T-helper 2 cell treated with Interferon-gamma antibody and Interleukin-4, amounts not matched to agents 5 μg/mL and 100 μg/mL, for 36 hours (primary cell): ENCODE measurements at regions not wholly inside any gene's neighbourhood (a gene's known extent, or its start where the extent isn't known, plus 50 kb on each side); places are given as distances from the start of the nearest gene placed in this dataset.
"Not testable (repeated sequence)": the region's sequence is repeated elsewhere in the genome, so short reads cannot be mapped to it uniquely, and the experiment has no call there.

Experiments used
- DNase-seq: peaks from one replicate; pipeline ENCODE4 v3.0.0; 2021; ENCODE audit warnings: low spot score
- H3K27ac Mint-ChIP-seq: one replicate; pipeline ENCODE4 v1.8.0; 2021; ENCODE audit warnings: mild to moderate bottlenecking, mixed read lengths
- H3K27me3 Mint-ChIP-seq: one replicate; pipeline ENCODE4 v1.8.0; 2021; ENCODE audit warnings: low read depth, mixed read lengths
- H3K36me3 Mint-ChIP-seq: one replicate; pipeline ENCODE4 v1.8.0; 2021; ENCODE audit warnings: low read depth, mixed read lengths
- H3K4me1 Mint-ChIP-seq: one replicate; pipeline ENCODE4 v1.8.0; 2021; ENCODE audit warnings: low read depth, mixed read lengths
- H3K4me3 Mint-ChIP-seq: one replicate; pipeline ENCODE4 v1.8.0; 2022; ENCODE audit warnings: mild to moderate bottlenecking, moderate library complexity, mixed read lengths
- H3K9me3 Mint-ChIP-seq: one replicate; pipeline ENCODE4 v1.8.0; 2021; ENCODE audit warnings: mixed read lengths

DNA sequence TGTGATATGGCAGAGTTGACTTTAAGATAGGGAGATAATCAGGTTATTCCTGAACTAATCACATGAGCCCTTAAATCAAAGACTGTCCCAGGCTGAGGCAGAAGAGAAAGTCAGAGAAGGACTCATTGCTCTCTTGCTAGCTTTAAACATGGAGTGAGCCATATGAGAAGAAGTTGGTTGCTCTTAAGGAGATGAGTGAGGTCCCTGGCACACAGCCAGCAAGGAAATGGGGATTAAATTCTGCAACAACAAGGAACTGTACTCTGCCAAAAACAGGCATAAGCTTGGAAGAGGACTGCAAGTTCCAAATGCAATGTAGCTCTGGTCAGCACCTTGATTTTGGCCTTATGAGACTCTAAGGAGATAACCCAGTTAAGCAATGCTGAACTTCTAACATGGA is 457.0 kb downstream of the PLOD2 start:
- Mint-ChIP-seq H3K4me1 (no peaks in the 10 kb centered on the region), H3K36me3 (no peaks in the 10 kb centered on the region), H3K27me3 (no peaks in the 10 kb centered on the region)

DNA sequence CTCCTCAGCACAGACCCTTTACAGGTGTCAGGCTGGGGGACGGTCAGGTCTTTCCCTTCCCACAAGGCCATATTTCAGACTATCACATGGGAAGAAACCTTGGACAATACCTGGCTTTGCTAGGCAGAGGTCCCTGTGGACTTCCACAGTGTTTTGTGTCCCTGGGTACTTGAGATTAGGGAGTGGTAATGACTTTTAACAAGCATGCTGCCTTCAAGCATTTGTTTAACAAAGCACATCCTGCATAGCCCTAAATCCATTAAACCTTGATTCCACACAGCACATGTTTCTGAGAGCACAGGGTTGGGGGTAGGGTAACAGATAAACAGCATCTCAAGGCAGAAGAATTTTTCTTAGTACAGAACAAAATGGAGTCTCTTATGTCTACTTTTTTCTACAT is 451.2 kb downstream of the PLOD2 start:
- not testable (repeated sequence) for H3K27me3 Mint-ChIP-seq, H3K9me3 Mint-ChIP-seq, H3K4me3 Mint-ChIP-seq, H3K27ac Mint-ChIP-seq, H3K36me3 Mint-ChIP-seq, DNase-seq, H3K4me1 Mint-ChIP-seq

More for the DNA sequence above, 457.0 kb downstream of the PLOD2 start:
- Mint-ChIP-seq H3K9me3 (no peaks in the 10 kb centered on the region), H3K4me3 (no peak overlapping the region), H3K27ac (no peak overlapping the region)
- DNase-seq = no peak

DNA sequence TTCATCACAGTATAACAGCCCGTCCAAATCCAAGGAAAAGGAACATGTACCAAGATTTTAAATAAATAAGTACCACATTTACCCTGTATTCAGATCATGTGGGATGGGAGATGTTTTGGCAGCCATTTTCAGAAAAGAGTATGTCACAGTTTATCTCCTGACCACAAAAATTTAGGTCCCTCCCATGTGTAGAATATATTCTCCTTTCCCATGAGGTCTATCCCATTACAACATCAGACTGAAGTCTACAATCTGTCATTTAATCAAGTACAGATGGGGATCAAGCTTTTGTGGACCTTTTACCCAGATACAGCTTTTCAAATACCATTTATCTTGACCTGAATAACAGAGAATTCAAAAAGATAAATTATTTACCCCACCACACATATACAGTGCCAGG is 444.5 kb downstream of the PLOD2 start:
- Mint-ChIP-seq H3K36me3 (no peaks in the 10 kb centered on the region), H3K4me1 (no peaks in the 10 kb centered on the region), H3K9me3 (no peaks in the 10 kb centered on the region), H3K4me3 (no peak overlapping the region), H3K27ac (no peak overlapping the region), H3K27me3 (no peaks in the 10 kb centered on the region)
- DNase-seq = no peak

DNA sequence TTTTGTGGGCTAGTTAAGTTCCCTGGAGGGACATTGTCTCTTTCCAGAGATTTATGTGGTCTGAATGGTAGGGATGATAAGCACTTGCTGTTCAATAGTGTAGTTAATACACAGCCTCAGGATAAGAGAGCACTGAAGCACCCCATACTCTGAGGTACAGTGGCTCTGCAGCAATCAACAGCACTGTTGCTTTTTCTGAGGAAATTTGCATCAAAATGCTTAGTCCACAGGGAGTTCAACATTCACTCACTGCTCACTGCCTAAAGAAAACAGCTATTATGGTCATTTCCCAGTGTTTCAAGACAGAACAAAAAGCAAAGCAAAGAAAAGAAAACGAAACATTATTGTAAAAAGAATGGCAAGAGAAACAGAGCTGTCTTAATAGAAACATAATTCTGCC is 441.9 kb downstream of the PLOD2 start:
- H3K9me3 Mint-ChIP-seq = no peaks in the 10 kb centered on the region
- DNase-seq = no peak
- no peaks in the 10 kb centered on the region for H3K27me3 Mint-ChIP-seq
- H3K4me3 Mint-ChIP-seq = no peak overlapping the region
- H3K36me3 Mint-ChIP-seq = no peaks in the 10 kb centered on the region
- H3K27ac Mint-ChIP-seq = no peak overlapping the region
- H3K4me1 Mint-ChIP-seq = no peaks in the 10 kb centered on the region

DNA sequence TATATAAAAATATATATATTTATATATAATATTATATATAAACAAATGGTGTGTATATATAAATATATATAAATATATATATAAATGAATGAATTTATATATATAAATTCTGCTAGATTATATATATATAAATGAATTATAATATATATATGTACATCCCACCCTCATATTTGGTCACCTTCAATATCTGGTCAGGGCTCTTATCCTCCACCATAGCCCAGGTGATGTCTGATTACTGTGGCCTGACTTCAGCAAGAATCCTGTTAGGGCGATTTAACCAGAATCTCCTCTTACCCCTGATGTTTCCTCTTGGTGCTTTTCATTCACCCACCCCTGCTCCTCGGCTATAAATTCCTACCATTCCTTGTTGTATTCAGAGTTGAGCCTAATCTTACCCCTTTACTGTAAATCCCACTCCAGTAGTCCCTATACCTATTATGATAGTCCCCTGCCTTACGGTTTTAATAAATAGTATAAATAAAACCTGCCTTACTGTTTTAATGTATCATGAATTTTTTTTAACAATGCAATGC is 439.6 kb downstream of the PLOD2 start:
- no peak overlapping the region for H3K27ac Mint-ChIP-seq
- no peaks in the 10 kb centered on the region for H3K9me3 Mint-ChIP-seq
- no peaks in the 10 kb centered on the region for H3K36me3 Mint-ChIP-seq

DNA sequence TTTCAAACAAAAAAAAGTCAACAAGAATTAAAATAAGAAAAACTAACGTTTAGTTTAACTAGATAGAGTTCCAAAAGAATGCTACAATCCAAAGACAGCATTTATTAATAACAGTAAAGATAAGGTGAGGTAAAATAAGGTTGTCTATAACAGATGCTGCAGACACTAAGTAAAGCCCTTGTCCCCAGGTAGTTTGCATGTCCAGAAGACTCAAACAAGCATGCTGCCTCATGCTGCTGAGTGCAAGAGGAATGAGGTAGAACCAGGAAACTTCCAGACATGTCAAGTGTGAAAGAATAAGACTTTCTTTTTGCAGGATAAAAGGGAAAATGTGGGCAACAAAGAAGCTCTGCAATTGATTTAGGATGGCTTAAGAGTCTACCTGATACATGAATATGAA is 439.2 kb downstream of the PLOD2 start:
- H3K27ac Mint-ChIP-seq = no peak overlapping the region
- H3K4me3 Mint-ChIP-seq = no peak overlapping the region
- H3K27me3 Mint-ChIP-seq = no peaks in the 10 kb centered on the region
- no peaks in the 10 kb centered on the region for H3K9me3 Mint-ChIP-seq
- DNase-seq = no peak
- H3K36me3 Mint-ChIP-seq = no peaks in the 10 kb centered on the region
- H3K4me1 Mint-ChIP-seq = no peaks in the 10 kb centered on the region

More for the DNA sequence above, 439.6 kb downstream of the PLOD2 start:
- H3K4me1 Mint-ChIP-seq = no peaks in the 10 kb centered on the region
- no peak overlapping the region for H3K4me3 Mint-ChIP-seq
- DNase-seq = no peak
- H3K27me3 Mint-ChIP-seq = no peaks in the 10 kb centered on the region

DNA sequence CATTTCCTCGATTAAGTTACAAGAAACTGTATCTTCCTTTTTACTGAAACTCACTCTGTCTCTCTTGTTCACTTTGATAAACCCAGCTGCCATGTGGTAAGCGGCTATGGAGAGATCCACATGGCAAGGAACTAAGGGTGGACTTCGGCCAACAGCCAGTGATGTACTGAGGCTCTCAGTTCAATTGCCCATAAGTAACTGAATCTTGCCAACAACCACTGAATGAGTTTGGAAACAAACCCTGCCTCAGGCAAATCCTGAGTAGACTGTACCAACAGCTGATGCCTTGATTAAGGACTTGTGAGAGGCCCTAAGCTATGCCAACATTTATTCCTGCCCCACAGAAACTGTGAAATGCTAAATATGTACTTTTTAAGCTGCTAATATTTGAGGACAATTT is 433.5 kb downstream of the PLOD2 start:
- no peaks in the 10 kb centered on the region for H3K36me3 Mint-ChIP-seq
- no peak overlapping the region for H3K27ac Mint-ChIP-seq
- no peaks in the 10 kb centered on the region for H3K4me1 Mint-ChIP-seq
- H3K4me3 Mint-ChIP-seq = no peak overlapping the region
- no peaks in the 10 kb centered on the region for H3K27me3 Mint-ChIP-seq
- no peaks in the 10 kb centered on the region for H3K9me3 Mint-ChIP-seq
- no peak for DNase-seq

DNA sequence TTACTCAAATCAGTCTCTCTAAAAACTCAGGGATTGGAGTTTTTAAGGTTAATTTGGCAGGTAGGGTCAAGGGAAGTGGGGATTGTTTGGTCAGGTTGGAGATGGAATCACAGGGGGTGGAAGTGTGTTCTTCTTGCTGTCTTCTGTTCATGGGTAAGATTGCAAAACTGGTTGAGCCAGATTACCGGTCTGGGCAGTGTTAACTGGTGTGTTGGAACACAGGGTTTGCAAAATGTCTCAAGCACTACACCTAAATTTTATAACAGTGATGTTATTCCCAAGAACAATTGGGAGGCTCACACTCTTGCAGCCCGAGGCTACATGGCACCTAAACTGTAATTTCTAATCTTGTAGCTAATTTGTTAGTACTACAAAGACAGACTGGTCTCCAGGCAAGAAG is 425.4 kb downstream of the PLOD2 start:
- Mint-ChIP-seq H3K36me3 (no peaks in the 10 kb centered on the region), H3K27me3 (no peaks in the 10 kb centered on the region), H3K9me3 (peaks cover 4% of the 10 kb centered on the region), H3K27ac (no peak overlapping the region), H3K4me1 (no peaks in the 10 kb centered on the region), H3K4me3 (no peak overlapping the region)
- no peak for DNase-seq

DNA sequence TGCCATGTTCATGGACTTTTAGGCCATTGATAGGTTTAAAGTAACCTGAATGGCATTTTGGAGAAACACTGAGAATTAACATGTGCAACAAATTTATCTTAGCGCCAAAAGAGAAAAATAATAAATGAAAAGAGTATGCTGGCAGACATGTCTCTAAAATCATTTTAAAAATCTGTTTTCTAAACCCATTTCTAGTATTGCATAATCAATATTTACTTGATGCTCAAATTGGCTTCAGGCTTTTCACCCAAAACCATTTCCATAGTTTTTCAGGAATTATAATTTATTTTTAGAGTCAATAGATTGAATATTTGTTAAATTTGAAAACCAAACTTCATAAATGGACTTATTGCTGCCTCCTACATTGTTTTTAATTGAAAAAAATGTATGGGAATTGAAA is 423.0 kb downstream of the PLOD2 start:
- H3K27me3 Mint-ChIP-seq = no peaks in the 10 kb centered on the region
- H3K36me3 Mint-ChIP-seq = no peaks in the 10 kb centered on the region
- peaks cover 4% of the 10 kb centered on the region for H3K9me3 Mint-ChIP-seq
- H3K27ac Mint-ChIP-seq = no peak overlapping the region
- H3K4me1 Mint-ChIP-seq = no peaks in the 10 kb centered on the region
- H3K4me3 Mint-ChIP-seq = no peak overlapping the region
- DNase-seq = no peak

DNA sequence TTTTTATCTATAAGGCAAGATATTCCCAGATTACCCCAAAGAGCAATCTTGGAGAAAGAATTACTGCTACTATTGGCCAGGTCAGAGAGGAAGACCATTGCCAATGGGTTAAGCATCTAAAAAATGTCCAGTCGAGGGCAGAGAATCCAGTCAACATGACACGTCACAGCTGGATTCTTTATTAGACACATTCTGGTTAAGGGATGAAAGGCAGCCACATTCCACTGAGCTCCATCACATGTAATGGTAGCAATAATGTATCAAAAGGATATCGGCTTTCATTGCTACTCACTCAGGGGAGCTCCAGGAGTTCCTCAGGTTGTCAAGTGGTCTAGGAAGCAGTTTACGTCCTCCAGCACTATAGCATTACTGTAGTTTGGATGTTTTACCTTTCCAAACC is 421.1 kb downstream of the PLOD2 start:
- H3K27ac Mint-ChIP-seq = no peak overlapping the region
- H3K4me3 Mint-ChIP-seq = no peak overlapping the region
- no peaks in the 10 kb centered on the region for H3K36me3 Mint-ChIP-seq
- no peak for DNase-seq
- no peaks in the 10 kb centered on the region for H3K4me1 Mint-ChIP-seq
- peaks cover 4% of the 10 kb centered on the region for H3K9me3 Mint-ChIP-seq
- no peaks in the 10 kb centered on the region for H3K27me3 Mint-ChIP-seq

DNA sequence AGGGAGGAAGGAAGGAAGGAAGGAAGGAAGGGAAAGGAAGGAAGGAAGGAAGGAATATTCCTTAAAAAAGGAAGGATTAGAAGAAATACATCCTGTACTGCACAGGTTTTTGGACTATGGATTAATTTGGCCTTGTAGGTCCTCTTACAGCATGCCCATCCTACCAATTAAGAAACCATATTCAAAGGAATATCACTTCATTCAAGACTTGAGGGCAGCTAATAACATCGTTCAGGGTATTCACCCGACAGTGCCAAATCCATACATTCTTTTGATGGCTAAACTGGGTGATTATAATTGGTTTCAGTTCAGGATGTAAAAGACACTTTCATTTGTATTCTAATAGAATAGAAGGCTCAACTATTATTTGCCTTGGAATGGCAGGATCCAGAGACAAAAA is 410.3 kb downstream of the PLOD2 start:
- no peak overlapping the region for H3K27ac Mint-ChIP-seq
- no peaks in the 10 kb centered on the region for H3K36me3 Mint-ChIP-seq
- H3K4me3 Mint-ChIP-seq = no peak overlapping the region
- H3K4me1 Mint-ChIP-seq = no peaks in the 10 kb centered on the region
- no peak for DNase-seq
- H3K9me3 Mint-ChIP-seq = no peaks in the 10 kb centered on the region
- no peaks in the 10 kb centered on the region for H3K27me3 Mint-ChIP-seq

DNA sequence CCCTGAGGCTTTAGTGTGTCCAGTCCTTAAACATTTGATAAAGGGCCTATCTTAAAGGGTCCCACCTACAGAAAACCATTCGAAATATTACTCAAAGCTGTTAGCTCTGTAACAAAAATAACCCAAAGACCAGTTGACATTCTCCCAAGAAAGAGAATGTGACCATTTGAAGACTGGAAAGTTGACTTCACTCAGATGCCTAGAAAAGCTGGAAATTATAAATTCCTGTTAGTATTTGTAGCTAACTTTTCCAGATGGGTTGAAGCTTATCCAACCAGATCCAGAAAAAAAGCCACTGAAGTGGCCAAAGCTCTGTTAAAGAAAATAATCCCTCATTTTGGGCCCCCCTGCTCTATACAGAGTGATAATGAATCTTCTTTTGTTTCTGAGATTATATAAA is 408.4 kb downstream of the PLOD2 start:
- H3K9me3 Mint-ChIP-seq = no peaks in the 10 kb centered on the region

DNA sequence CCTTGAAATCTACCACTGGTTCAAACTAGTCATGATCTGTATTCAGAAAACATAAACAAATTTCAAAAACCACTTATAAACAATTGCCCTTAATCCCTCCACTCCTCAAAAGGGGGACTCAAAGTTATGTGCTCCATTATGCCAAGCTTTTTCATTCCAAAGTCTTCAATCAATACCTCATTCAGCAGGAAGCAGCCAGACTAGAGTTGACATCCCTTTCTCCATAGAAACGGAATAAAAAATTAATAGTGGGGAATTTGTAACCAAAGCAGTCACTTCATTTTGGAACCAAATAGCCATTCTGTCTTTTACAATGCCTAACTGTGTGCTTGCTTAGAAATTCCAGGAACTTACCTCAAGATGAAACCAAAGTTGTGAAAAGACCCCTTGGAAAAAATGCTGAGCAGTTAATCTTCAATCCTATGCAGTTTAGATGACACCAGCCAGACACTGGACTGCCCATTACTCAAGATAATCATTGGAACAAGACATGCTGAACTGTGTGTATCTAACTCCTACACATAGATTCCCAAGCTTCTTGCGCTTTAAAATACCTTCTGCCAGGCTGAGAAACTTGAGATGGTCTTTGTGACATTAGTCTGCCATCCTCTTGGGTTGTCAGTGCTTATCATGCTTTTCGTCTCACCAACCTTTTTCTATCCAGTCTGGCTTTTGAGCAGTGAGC is 406.2 kb downstream of the PLOD2 start:
- Mint-ChIP-seq H3K27ac (no peak overlapping the region), H3K36me3 (no peaks in the 10 kb centered on the region), H3K4me3 (no peak overlapping the region), H3K9me3 (no peaks in the 10 kb centered on the region), H3K27me3 (no peaks in the 10 kb centered on the region), H3K4me1 (no peaks in the 10 kb centered on the region)
- DNase-seq = no peak

More for the DNA sequence above, 408.4 kb downstream of the PLOD2 start:
- no peaks in the 10 kb centered on the region for H3K36me3 Mint-ChIP-seq
- H3K4me1 Mint-ChIP-seq = no peaks in the 10 kb centered on the region
- H3K27me3 Mint-ChIP-seq = no peaks in the 10 kb centered on the region
- H3K4me3 Mint-ChIP-seq = no peak overlapping the region
- no peak overlapping the region for H3K27ac Mint-ChIP-seq
- no peak for DNase-seq

DNA sequence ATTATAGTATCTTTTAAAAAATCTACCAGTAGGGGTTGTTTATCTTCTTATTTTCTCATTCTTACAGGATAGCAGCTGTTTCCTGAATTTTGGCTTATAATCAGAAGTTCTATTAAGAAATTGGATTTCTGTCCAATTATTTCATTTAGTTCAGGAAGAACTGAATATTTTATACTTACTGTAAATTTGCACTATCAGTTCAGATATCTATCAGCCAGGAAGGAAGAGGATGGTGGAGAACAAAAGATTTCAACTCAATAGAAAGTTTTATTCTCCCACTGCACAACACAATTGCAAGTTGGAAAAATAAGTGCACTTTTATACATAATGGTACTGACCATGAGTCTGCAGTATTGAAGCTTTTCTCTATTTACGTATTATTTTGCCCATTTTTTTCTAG is 400.9 kb downstream of the PLOD2 start:
- DNase-seq = no peak
- H3K4me3 Mint-ChIP-seq = no peak overlapping the region
- no peaks in the 10 kb centered on the region for H3K4me1 Mint-ChIP-seq
- H3K9me3 Mint-ChIP-seq = no peaks in the 10 kb centered on the region
- no peaks in the 10 kb centered on the region for H3K27me3 Mint-ChIP-seq
- H3K36me3 Mint-ChIP-seq = no peaks in the 10 kb centered on the region
- H3K27ac Mint-ChIP-seq = no peak overlapping the region

DNA sequence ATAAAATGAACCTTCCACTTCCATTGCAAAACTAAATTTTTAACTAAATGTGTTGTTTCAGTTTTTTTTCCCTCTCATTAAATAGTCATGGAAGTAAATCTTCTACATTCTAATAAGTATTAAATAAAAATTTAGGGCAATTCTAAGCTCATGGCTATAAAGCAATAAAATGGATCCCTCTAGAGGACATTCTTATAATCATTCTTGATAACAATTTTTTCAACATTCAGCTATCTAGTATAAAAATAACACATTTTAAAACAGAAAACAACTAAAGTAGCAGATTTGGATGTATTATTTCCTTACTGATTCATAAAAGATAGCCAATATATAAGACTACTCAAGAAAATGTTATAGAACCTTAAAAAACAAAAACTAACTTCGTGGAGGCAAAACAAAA is 393.1 kb downstream of the PLOD2 start:
- no peaks in the 10 kb centered on the region for H3K27me3 Mint-ChIP-seq
- DNase-seq = no peak
- no peaks in the 10 kb centered on the region for H3K9me3 Mint-ChIP-seq
- no peak overlapping the region for H3K4me3 Mint-ChIP-seq
- no peaks in the 10 kb centered on the region for H3K4me1 Mint-ChIP-seq
- no peak overlapping the region for H3K27ac Mint-ChIP-seq
- H3K36me3 Mint-ChIP-seq = no peaks in the 10 kb centered on the region
